Lung (tissue), 11 donors: ENCODE measurements at regions not wholly inside any gene's neighbourhood (a gene's known extent, or its start where the extent isn't known, plus 50 kb on each side); places are given as distances from the start of the nearest gene placed in this dataset.

ENCODE experiments used
- ATAC-seq: fragments of 200-7000 bp; cut with Tn5 transposase; one replicate; pipeline ENCODE4 v1.9.1; 2020; ENCODE audit warnings: moderate number of reproducible peaks; ENCODE audit not compliant: insufficient read depth, low FRiP score
- DNase-seq, 3 donors: peaks; one replicate each; pipeline ENCODE4 v3.0.0-alpha.2; 2013 to 2017
- H3K27ac ChIP-seq, 2 donors: one replicate each; pipeline ENCODE4 v1.5.1; 2013; ENCODE audit warnings: mild to moderate bottlenecking in 2 of 2, moderate library complexity in 2 of 2, control low read depth in 1 of 2, inconsistent platforms in 1 of 2, low read depth in 1 of 2, low read length in 1 of 2
- H3K27me3 ChIP-seq, 3 donors: one replicate each; pipeline ENCODE4 v1.5.1; 2013; ENCODE audit warnings: low read length in 2 of 3; ENCODE audit not compliant: control insufficient read depth in 3 of 3, insufficient read depth in 3 of 3
- H3K36me3 ChIP-seq, 4 donors: one replicate each; pipeline ENCODE4 v1.5.1; 2013; ENCODE audit warnings: low read length in 4 of 4, mild to moderate bottlenecking in 1 of 4, moderate library complexity in 1 of 4; ENCODE audit not compliant: control insufficient read depth in 4 of 4, insufficient read depth in 4 of 4
- H3K4me1 ChIP-seq, 5 donors: one replicate each; pipeline ENCODE4 v1.5.1; 2013; ENCODE audit warnings: low read length in 5 of 5, mild to moderate bottlenecking in 2 of 5, moderate library complexity in 1 of 5; ENCODE audit not compliant: control insufficient read depth in 5 of 5, insufficient read depth in 5 of 5
- H3K4me3 ChIP-seq: one replicate; pipeline ENCODE4 v1.5.1; 2013; ENCODE audit warnings: mild to moderate bottlenecking, control low read depth, moderate library complexity
- H3K9ac ChIP-seq, 2 donors: one replicate each; pipeline ENCODE4 v1.5.1; 2013; ENCODE audit warnings: low read length in 2 of 2, control low read depth in 1 of 2; ENCODE audit not compliant: insufficient read depth in 1 of 2
- H3K9me3 ChIP-seq, 4 donors: one replicate each; pipeline ENCODE4 v1.5.1; 2013; ENCODE audit warnings: low read length in 3 of 4, mild to moderate bottlenecking in 1 of 4, moderate library complexity in 1 of 4; ENCODE audit not compliant: control insufficient read depth in 4 of 4, insufficient read depth in 3 of 4
- WGBS, 2 donors: extraction: QIAGEN DNeasy Blood & Tissue Kit; methylation state at CpG; one replicate each; pipeline ENCODE4 v1.1.7; 2013; 5-methylcytosine and 5-hydroxymethylcytosine counted together
- TF ChIP-seq, protein P1 (sequence below): IDR thresholded peaks from 2 replicates; pipeline ENCODE4 v1.5.1; 2012; ENCODE audit warnings: mild to moderate bottlenecking; ENCODE audit errors: control extremely low read depth, extremely low read depth
- donor health status: control.
- donor health status: control.
- donor health status: Bipolar disorder and iron deficiency.
- donor health status: healthy.
- donor health status: DM: yes; HTN: yes; CAD: no.

DNA sequence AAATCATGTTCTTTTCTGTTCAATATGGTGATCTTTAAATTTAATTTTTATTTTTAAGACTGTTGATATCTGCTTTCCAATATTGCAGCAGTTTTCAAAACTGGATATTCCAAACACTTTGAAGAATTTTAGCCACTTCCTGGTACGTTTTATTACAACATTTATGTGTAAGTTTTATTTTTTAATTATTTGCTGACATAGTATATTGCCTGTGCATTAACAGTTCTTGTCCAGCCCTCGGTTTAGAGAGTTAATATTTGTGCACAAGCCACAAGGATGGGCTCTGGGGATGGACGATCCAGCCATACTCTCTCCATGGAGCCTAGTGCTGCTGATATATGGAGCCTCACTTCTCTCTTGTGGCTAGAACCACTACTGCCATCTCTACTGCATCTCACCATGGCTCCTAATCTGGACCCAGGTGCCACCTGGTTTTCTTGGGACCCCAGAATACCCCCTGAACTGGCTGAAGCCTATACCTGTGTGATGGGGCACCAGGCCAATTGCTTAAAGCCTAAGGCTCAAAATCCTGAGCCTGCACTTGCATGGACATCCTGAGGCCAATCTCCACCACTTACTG, 262.5 kb downstream of the RASSF9 start:
- TF ChIP-seq, protein P1, sequence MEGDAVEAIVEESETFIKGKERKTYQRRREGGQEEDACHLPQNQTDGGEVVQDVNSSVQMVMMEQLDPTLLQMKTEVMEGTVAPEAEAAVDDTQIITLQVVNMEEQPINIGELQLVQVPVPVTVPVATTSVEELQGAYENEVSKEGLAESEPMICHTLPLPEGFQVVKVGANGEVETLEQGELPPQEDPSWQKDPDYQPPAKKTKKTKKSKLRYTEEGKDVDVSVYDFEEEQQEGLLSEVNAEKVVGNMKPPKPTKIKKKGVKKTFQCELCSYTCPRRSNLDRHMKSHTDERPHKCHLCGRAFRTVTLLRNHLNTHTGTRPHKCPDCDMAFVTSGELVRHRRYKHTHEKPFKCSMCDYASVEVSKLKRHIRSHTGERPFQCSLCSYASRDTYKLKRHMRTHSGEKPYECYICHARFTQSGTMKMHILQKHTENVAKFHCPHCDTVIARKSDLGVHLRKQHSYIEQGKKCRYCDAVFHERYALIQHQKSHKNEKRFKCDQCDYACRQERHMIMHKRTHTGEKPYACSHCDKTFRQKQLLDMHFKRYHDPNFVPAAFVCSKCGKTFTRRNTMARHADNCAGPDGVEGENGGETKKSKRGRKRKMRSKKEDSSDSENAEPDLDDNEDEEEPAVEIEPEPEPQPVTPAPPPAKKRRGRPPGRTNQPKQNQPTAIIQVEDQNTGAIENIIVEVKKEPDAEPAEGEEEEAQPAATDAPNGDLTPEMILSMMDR = no peak
- Histone ChIP-seq H3K9ac (no peak overlapping the region), H3K27ac (no peak overlapping the region), H3K9me3 (no peaks in the 10 kb centered on the region), H3K27me3 (no peaks in the 10 kb centered on the region), H3K4me1 (peaks cover 0 to 1% (median 0%) of the 10 kb centered on the region in 5 donors), H3K4me3 (no peak overlapping the region), H3K36me3 (no peaks in the 10 kb centered on the region)
- WGBS, 2 donors = 69 to 72% methylated on average over 3 of the region's 3 CpGs
- no peak for ATAC-seq
- no peak for DNase-seq

DNA sequence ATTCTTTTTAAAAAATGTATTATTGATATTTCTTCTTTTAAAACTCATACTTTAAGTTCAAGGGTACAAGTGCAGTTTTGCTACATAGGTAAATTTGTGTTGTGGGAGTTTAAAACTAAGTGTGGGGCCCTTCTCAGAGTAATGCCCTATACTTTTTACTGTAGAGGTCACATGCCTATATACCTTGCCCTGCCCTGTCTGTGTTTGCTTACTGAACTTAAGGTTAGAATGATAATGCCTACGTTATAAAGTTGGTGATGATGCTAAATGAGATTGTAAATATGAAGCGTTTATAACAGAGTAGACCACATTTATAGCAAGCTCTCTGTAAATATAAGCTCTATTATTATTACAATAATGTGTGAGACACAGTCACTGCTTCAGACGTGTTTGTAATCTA, 261.9 kb downstream of the RASSF9 start:
- Histone ChIP-seq H3K9me3 (no peaks in the 10 kb centered on the region), H3K4me3 (no peak overlapping the region), H3K4me1 (no peaks in the 10 kb centered on the region), H3K36me3 (no peaks in the 10 kb centered on the region), H3K27ac (no peak overlapping the region), H3K9ac (no peak overlapping the region), H3K27me3 (no peaks in the 10 kb centered on the region)
- WGBS, 2 donors = 83 to 84% methylated on average over 3 of the region's 3 CpGs
- DNase-seq (no peak), ATAC-seq (no peak)
- TF ChIP-seq, protein P1 = no peak

DNA sequence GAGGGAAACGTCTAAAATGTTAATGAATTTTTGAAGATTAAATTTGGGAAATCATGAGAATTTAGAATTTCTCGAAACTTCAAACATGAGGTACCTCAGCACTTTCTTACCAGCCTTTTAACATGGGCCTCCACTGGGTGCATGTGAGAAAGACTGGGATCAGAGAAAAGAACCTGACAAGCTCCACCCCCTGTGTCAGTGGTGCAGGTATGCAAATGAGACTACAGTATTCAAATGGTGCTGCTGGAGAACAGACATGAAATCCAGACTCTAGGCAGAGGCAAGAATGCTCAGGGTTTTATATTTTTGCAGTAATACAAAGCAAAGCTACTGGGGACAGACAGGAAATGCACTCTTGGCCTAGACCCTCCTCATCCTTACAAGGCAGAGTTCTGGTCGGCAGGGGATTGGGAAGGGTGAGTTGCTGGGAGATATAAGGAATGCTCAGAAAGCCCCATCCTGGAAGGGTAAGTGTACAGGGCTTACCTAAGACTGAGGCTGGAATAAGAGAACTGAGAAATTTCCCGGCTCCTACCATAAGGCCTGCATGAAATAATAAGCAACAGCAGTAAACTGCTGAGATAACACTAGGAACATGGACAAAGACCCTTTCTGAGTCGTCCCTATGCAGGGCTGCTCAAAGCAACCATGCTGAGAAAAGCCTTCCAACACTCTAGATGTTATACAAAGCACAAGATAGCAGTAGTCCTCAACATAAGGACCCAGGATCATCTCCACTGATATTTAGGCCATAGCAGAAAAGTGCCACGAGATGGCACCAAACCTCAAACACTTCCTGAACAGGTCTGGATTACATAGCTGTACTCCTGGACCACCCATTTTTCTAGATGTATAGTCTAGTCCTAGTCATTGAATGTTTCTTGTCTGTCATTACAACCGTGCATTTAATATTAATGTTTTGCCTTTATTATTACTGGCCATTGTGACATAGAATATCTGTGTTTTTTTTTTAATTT, 260.8 kb downstream of the RASSF9 start:
- Histone ChIP-seq H3K36me3 (no peaks in the 10 kb centered on the region), H3K4me3 (no peak overlapping the region), H3K9ac (no peak overlapping the region), H3K4me1 (no peaks in the 10 kb centered on the region), H3K27ac (no peak overlapping the region), H3K9me3 (no peaks in the 10 kb centered on the region), H3K27me3 (no peaks in the 10 kb centered on the region)
- TF ChIP-seq, protein P1 = peak; percentile 52
- DNase-seq (peak; percentile 37 to 75 (median 65)), ATAC-seq (peak; percentile 27)
- 54 to 55% methylated on average over 7 of the region's 7 CpGs for WGBS, 2 donors
